ENCODE measurements at regions not wholly inside any gene's neighbourhood (a gene's known extent, or its start where the extent isn't known, plus 50 kb on each side); places are given as distances from the start of the nearest gene placed in this dataset.

DNA sequence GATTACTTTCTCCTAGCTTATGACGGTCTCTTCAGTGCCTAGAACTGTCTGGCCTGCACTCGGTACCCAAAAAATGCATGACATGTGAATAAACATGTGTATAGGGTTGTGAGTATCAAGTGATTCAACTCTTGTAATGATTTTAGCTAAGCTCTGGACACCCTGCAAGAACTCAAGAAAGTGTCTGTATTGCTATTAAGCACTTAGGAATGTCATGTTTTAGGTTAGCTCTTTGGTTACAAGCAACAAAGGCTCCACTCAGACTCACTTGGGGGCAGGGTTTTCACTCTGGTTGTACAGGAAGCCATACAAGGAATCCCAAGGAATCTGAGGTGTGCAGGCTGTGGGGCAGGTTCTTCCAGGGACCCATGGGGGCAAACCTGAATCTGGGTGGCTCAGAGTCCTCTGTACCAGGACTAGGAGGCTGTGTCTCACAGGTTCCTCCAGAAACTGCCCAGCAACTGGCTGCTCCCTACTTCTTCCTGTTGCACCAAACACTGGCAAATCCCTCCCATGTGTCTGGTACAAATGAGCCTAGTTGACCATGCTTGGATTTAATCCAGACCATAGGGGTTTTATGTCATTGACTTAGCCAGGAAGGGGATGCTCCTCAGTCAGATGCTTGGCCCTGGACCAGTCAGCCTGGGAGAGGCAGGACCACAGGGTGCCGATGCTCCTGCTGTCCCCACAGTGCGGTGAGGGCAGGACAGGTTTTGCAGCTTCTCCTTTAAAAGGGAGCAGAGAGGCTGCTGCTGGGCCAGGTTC is 77.9 kb upstream of the CDH4 start:
- TF ChIP-seq, protein P1, sequence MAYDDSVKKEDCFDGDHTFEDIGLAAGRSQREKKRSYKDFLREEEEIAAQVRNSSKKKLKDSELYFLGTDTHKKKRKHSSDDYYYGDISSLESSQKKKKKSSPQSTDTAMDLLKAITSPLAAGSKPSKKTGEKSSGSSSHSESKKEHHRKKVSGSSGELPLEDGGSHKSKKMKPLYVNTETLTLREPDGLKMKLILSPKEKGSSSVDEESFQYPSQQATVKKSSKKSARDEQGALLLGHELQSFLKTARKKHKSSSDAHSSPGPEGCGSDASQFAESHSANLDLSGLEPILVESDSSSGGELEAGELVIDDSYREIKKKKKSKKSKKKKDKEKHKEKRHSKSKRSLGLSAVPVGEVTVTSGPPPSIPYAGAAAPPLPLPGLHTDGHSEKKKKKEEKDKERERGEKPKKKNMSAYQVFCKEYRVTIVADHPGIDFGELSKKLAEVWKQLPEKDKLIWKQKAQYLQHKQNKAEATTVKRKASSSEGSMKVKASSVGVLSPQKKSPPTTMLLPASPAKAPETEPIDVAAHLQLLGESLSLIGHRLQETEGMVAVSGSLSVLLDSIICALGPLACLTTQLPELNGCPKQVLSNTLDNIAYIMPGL (CRISPR knock-in tag; IDR thresholded peaks at IDR 0.05; ENCODE audit: borderline replicate concordance), result no peak
- TF ChIP-seq CBX8 (IDR thresholded peaks at IDR 0.05) (no peak), CHD2 (IDR thresholded peaks at IDR 0.05; ENCODE audit: low read length, partially characterized antibody) (no peak), EP300 (IDR thresholded peaks at IDR 0.05) (no peak), JUN (IDR thresholded peaks at IDR 0.05) (no peak), MAZ (IDR thresholded peaks at IDR 0.05; ENCODE audit: borderline replicate concordance, low read depth, low read length) (no peak), EHMT2 (IDR thresholded peaks at IDR 0.05; ENCODE audit: low read depth) (no peak), ZFP36 (IDR thresholded peaks at IDR 0.05; ENCODE audit: borderline replicate concordance, partially characterized antibody) (no peak), MYC (IDR thresholded peaks at IDR 0.05; ENCODE audit: borderline replicate concordance, low read length) (no peak)
- TF ChIP-seq, protein P2, sequence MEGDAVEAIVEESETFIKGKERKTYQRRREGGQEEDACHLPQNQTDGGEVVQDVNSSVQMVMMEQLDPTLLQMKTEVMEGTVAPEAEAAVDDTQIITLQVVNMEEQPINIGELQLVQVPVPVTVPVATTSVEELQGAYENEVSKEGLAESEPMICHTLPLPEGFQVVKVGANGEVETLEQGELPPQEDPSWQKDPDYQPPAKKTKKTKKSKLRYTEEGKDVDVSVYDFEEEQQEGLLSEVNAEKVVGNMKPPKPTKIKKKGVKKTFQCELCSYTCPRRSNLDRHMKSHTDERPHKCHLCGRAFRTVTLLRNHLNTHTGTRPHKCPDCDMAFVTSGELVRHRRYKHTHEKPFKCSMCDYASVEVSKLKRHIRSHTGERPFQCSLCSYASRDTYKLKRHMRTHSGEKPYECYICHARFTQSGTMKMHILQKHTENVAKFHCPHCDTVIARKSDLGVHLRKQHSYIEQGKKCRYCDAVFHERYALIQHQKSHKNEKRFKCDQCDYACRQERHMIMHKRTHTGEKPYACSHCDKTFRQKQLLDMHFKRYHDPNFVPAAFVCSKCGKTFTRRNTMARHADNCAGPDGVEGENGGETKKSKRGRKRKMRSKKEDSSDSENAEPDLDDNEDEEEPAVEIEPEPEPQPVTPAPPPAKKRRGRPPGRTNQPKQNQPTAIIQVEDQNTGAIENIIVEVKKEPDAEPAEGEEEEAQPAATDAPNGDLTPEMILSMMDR (IDR thresholded peaks at IDR 0.05), result no peak
- TF ChIP-seq, protein P3, sequence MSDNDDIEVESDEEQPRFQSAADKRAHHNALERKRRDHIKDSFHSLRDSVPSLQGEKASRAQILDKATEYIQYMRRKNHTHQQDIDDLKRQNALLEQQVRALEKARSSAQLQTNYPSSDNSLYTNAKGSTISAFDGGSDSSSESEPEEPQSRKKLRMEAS (IDR thresholded peaks at IDR 0.05), result no peak
